Rectal smooth muscle tissue (tissue), 1 donor: ENCODE measurements at regions not wholly inside any gene's neighbourhood (a gene's known extent, or its start where the extent isn't known, plus 50 kb on each side); places are given as distances from the start of the nearest gene placed in this dataset.
"Not testable (repeated sequence)": the region's sequence is repeated elsewhere in the genome, so short reads cannot be mapped to it uniquely, and the experiment has no call there.

Source experiments
- H3K27ac ChIP-seq: one replicate; pipeline ENCODE4 v1.7.0; 2013; ENCODE audit warnings: low read depth, low read length, inconsistent platforms
- H3K27me3 ChIP-seq: one replicate; pipeline ENCODE4 v1.7.0; 2013; ENCODE audit warnings: low read length; ENCODE audit not compliant: control insufficient read depth, insufficient read depth
- H3K36me3 ChIP-seq: one replicate; pipeline ENCODE4 v1.7.0; 2013; ENCODE audit warnings: low read length; ENCODE audit not compliant: control insufficient read depth, insufficient read depth
- H3K4me1 ChIP-seq: one replicate; pipeline ENCODE4 v1.7.0; 2013; ENCODE audit warnings: low read length; ENCODE audit not compliant: control insufficient read depth, insufficient read depth
- H3K4me3 ChIP-seq: one replicate; pipeline ENCODE4 v1.7.0; 2013; ENCODE audit warnings: low read length
- H3K9ac ChIP-seq: one replicate; pipeline ENCODE4 v1.7.0; 2013; ENCODE audit warnings: low read length

DNA sequence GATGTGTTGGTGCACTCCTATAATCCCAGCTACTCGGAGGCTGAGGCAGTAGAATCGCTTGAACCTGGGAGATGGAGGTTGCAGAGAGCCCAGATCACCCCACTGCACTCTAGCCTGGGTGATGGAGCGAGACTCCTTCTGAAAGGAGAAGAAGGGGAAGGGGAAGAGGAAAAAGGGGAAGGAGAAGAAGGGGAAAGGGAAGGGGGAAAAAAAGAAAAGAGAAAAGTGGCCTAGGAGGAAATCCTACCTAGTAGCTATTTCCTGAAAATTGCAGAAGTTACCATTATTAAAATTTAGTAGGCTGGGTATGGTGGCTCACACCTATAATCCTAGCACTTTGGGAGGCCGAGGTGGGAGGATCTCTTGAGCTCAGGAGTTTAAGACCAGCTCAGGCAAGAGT, 67.4 kb downstream of the ARRDC3 start:
- no peaks in the 10 kb centered on the region for H3K27me3 ChIP-seq
- no peak overlapping the region for H3K4me3 ChIP-seq
- no peak overlapping the region for H3K27ac ChIP-seq
- H3K9ac ChIP-seq = no peak overlapping the region
- peaks cover 26% of the 10 kb centered on the region for H3K4me1 ChIP-seq
- no peaks in the 10 kb centered on the region for H3K36me3 ChIP-seq

- Histone ChIP-seq H3K4me3 (no peak overlapping the region), H3K9ac (no peak overlapping the region), H3K4me1 (peaks cover 26% of the 10 kb centered on the region), H3K27me3 (no peaks in the 10 kb centered on the region), H3K27ac (peak overlapping the region; percentile 80), H3K36me3 (no peaks in the 10 kb centered on the region)
Observed at GRCh38 chr5:91313757-91314673, 69.1 kb downstream of the ARRDC3 start.

GRCh38 chr5:91312698-91313097, 70.4 kb downstream of the ARRDC3 start:
- H3K27ac ChIP-seq = peak overlapping the region; percentile 80
- no peak overlapping the region for H3K4me3 ChIP-seq
- H3K9ac ChIP-seq = no peak overlapping the region
- no peaks in the 10 kb centered on the region for H3K36me3 ChIP-seq
- H3K27me3 ChIP-seq = no peaks in the 10 kb centered on the region
- peaks cover 26% of the 10 kb centered on the region for H3K4me1 ChIP-seq

- H3K27me3 ChIP-seq = no peaks in the 10 kb centered on the region
- no peaks in the 10 kb centered on the region for H3K36me3 ChIP-seq
- no peak overlapping the region for H3K9ac ChIP-seq
- peaks cover 26% of the 10 kb centered on the region for H3K4me1 ChIP-seq
- H3K4me3 ChIP-seq = no peak overlapping the region
- H3K27ac ChIP-seq = peak overlapping the region; percentile 80
Observed at GRCh38 chr5:91311697-91312501, 71.2 kb downstream of the ARRDC3 start.

DNA sequence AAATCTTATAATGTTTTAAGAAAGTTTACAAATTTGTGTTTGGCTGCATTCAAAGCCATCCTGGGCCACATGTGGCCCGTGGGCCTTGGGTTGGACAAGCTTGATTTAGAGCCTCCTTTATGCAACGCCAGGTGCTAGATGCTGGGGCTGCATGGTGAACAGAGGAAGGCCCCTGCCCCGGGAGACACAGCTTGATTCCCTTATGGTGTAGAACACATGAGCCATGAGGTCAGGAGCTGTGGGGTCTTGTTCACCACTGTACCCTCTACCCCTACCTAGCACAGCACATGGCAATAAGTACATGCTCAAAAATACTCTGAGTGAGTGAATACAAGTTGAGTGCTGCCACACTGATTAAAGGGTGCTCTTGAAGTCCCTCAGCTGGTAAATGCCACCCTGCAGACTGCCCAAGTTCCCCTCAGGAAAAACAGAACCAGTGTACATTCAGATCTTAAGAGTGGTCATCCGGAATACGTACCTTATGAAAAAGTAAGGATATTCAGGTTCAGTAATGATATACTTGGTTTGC, 71.9 kb downstream of the ARRDC3 start:
- peak overlapping the region; percentile 80 for H3K27ac ChIP-seq
- H3K27me3 ChIP-seq = no peaks in the 10 kb centered on the region
- H3K4me3 ChIP-seq = no peak overlapping the region
- no peak overlapping the region for H3K9ac ChIP-seq
- H3K4me1 ChIP-seq = peaks cover 26% of the 10 kb centered on the region
- no peaks in the 10 kb centered on the region for H3K36me3 ChIP-seq

GRCh38 chr5:91308157-91308556, 75.0 kb downstream of the ARRDC3 start:
- H3K4me3 ChIP-seq, H3K27me3 ChIP-seq, H3K27ac ChIP-seq, H3K36me3 ChIP-seq, H3K9ac ChIP-seq: not testable (repeated sequence)
- peaks cover 18% of the 10 kb centered on the region for H3K4me1 ChIP-seq

GRCh38 chr5:91307048-91307447, 76.1 kb downstream of the ARRDC3 start:
- peak overlapping the region; percentile 21 for H3K27ac ChIP-seq
- peaks cover 7% of the 10 kb centered on the region for H3K4me1 ChIP-seq

GRCh38 chr5:91306497-91306896, 76.6 kb downstream of the ARRDC3 start:
- Histone ChIP-seq H3K9ac (no peak overlapping the region), H3K27me3 (no peaks in the 10 kb centered on the region), H3K4me3 (no peak overlapping the region), H3K4me1 (peaks cover 5% of the 10 kb centered on the region), H3K27ac (peak overlapping the region; percentile 21), H3K36me3 (no peaks in the 10 kb centered on the region)

More at GRCh38 chr5:91307048-91307447, 76.1 kb downstream of the ARRDC3 start:
- no peak overlapping the region for H3K9ac ChIP-seq
- H3K27me3 ChIP-seq = no peaks in the 10 kb centered on the region
- H3K36me3 ChIP-seq = no peaks in the 10 kb centered on the region
- H3K4me3 ChIP-seq = no peak overlapping the region

GRCh38 chr5:91305640-91306039, 77.5 kb downstream of the ARRDC3 start:
- no peak overlapping the region for H3K9ac ChIP-seq
- H3K27ac ChIP-seq = no peak overlapping the region

GRCh38 chr5:91304015-91304414, 79.1 kb downstream of the ARRDC3 start:
- not testable (repeated sequence) for H3K4me1 ChIP-seq, H3K4me3 ChIP-seq, H3K36me3 ChIP-seq, H3K27me3 ChIP-seq, H3K9ac ChIP-seq, H3K27ac ChIP-seq

More at GRCh38 chr5:91305640-91306039, 77.5 kb downstream of the ARRDC3 start:
- H3K4me3 ChIP-seq = no peak overlapping the region
- no peaks in the 10 kb centered on the region for H3K27me3 ChIP-seq
- H3K36me3 ChIP-seq = no peaks in the 10 kb centered on the region
- H3K4me1 ChIP-seq = no peaks in the 10 kb centered on the region

GRCh38 chr5:91302958-91303357, 80.2 kb downstream of the ARRDC3 start:
- no peak overlapping the region for H3K27ac ChIP-seq
- no peaks in the 10 kb centered on the region for H3K4me1 ChIP-seq
- H3K4me3 ChIP-seq = no peak overlapping the region
- no peak overlapping the region for H3K9ac ChIP-seq
- H3K27me3 ChIP-seq = no peaks in the 10 kb centered on the region
- no peaks in the 10 kb centered on the region for H3K36me3 ChIP-seq

DNA sequence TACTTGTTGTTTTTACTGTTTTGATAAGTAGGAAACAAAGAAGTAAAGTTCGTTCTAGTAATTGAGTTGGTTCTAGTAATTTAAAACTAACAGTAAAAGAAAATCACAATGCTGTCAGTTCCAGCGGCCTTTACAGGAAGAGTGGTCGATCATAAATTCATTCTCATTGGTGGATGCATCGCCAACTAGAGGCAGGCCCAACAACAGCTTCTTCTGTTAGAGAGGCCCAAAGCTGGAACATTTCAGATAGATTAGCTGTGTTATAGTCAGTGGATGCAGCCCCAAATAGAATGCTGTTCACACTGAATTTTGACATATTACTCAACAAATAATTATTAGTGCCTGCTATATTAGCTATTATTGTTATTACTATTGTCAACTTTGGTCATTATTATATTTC, 80.8 kb downstream of the ARRDC3 start:
- Histone ChIP-seq H3K36me3 (no peaks in the 10 kb centered on the region), H3K27me3 (no peaks in the 10 kb centered on the region), H3K4me1 (no peaks in the 10 kb centered on the region), H3K9ac (no peak overlapping the region), H3K27ac (no peak overlapping the region), H3K4me3 (no peak overlapping the region)
